ENCODE measurements at regions not wholly inside any gene's neighbourhood (a gene's known extent, or its start where the extent isn't known, plus 50 kb on each side); places are given as distances from the start of the nearest gene placed in this dataset.

- Histone ChIP-seq H3K9me3 (ENCODE audit: control insufficient read depth in 2 of 3, insufficient read depth in 1 of 3, low read length in 3 of 3) (no peaks in the 10 kb centered on the region), H3K27me3 (ENCODE audit: control insufficient read depth, insufficient read depth, low read length) (no peaks in the 10 kb centered on the region), H3K9ac (ENCODE audit: low read length in 3 of 3) (no peak overlapping the region), H3K27ac (ENCODE audit: low read depth in 2 of 2, low read length in 2 of 2) (no peak overlapping the region), H3K36me3 (ENCODE audit: control insufficient read depth in 2 of 3, insufficient read depth in 3 of 3, low read length in 3 of 3) (no peaks in the 10 kb centered on the region), H3K4me1 (ENCODE audit: control insufficient read depth in 2 of 3, insufficient read depth in 2 of 3, low read depth in 1 of 3, low read length in 3 of 3) (peaks cover 0 to 2% (median 0%) of the 10 kb centered on the region in 3 donors), H3K4me3 (ENCODE audit: low read length in 3 of 3) (no peak overlapping the region)
- FAIRE-seq (no peak), DNase-seq (peak in 1 of 5 donors; percentile 29)
- intact Hi-C loops (cut with DNase I), result no loop called here
- no peak for TF ChIP-seq CTCF (IDR thresholded peaks at IDR 0.05; ENCODE audit: borderline replicate concordance, extremely low read depth, insufficient read depth)
Measured at GRCh38 chr12:124633365-124634362, 66.3 kb upstream of the NCOR2 start.

- DNase-seq (peak in 4 of 5 donors; percentile 71 to 81 (median 78)), FAIRE-seq (no peak)
- H3K27ac ChIP-seq (ENCODE audit: low read depth in 2 of 2, low read length in 2 of 2), result no peak overlapping the region
- no peak overlapping the region for H3K4me3 ChIP-seq (ENCODE audit: low read length in 3 of 3)
- H3K4me1 ChIP-seq (ENCODE audit: control insufficient read depth in 2 of 3, insufficient read depth in 2 of 3, low read depth in 1 of 3, low read length in 3 of 3), result peaks cover 0 to 2% (median 0%) of the 10 kb centered on the region in 3 donors
- no peaks in the 10 kb centered on the region for H3K27me3 ChIP-seq (ENCODE audit: control insufficient read depth, insufficient read depth, low read length)
- H3K9me3 ChIP-seq (ENCODE audit: control insufficient read depth in 2 of 3, insufficient read depth in 1 of 3, low read length in 3 of 3), result no peaks in the 10 kb centered on the region
- intact Hi-C loops (cut with DNase I), result no loop called here
- H3K9ac ChIP-seq (ENCODE audit: low read length in 3 of 3), result no peak overlapping the region
- no peak for TF ChIP-seq CTCF (IDR thresholded peaks at IDR 0.05; ENCODE audit: borderline replicate concordance, extremely low read depth, insufficient read depth)
- H3K36me3 ChIP-seq (ENCODE audit: control insufficient read depth in 2 of 3, insufficient read depth in 3 of 3, low read length in 3 of 3), result no peaks in the 10 kb centered on the region
Measured at GRCh38 chr12:124632519-124632984, 65.1 kb upstream of the NCOR2 start.

- intact Hi-C loops (cut with DNase I), result no loop called here
- TF ChIP-seq CTCF (IDR thresholded peaks at IDR 0.05; ENCODE audit: borderline replicate concordance, extremely low read depth, insufficient read depth), result no peak
- Histone ChIP-seq H3K9me3 (ENCODE audit: control insufficient read depth in 2 of 3, insufficient read depth in 1 of 3, low read length in 3 of 3) (no peaks in the 10 kb centered on the region), H3K27ac (ENCODE audit: low read depth in 2 of 2, low read length in 2 of 2) (no peak overlapping the region), H3K27me3 (ENCODE audit: control insufficient read depth, insufficient read depth, low read length) (no peaks in the 10 kb centered on the region), H3K4me3 (ENCODE audit: low read length in 3 of 3) (no peak overlapping the region), H3K4me1 (ENCODE audit: control insufficient read depth in 2 of 3, insufficient read depth in 2 of 3, low read depth in 1 of 3, low read length in 3 of 3) (peaks cover 0 to 2% (median 0%) of the 10 kb centered on the region in 3 donors), H3K9ac (ENCODE audit: low read length in 3 of 3) (no peak overlapping the region), H3K36me3 (ENCODE audit: control insufficient read depth in 2 of 3, insufficient read depth in 3 of 3, low read length in 3 of 3) (no peaks in the 10 kb centered on the region)
- no peak for FAIRE-seq
- DNase-seq, result no peak
Measured at GRCh38 chr12:124631681-124632256, 64.4 kb upstream of the NCOR2 start.

Data from kidney (tissue), 13 donors.